ENCODE measurements at regions not wholly inside any gene's neighbourhood (a gene's known extent, or its start where the extent isn't known, plus 50 kb on each side); places are given as distances from the start of the nearest gene placed in this dataset.

DNA sequence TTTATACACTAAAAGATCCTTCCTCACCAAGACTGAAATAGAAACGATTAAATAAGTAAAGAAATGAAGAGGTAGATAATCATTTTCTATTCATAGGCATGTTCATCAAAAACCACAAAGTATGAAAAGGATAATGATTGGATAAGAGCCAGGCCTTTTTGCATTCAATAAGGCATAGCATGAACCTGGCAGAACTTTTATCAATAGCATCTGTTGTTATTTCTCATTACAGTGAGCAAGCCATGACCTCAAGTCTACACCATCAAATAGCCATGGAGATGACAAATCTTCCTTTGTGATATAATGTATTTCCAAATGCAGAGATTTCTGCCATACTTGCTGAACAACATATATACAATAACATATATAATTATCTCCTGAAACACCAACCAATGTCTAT, 206.0 kb upstream of the SLC7A11 start:
- TF ChIP-seq POLR2A (IDR thresholded peaks at IDR 0.05; ENCODE audit: low read length) (no peak), GATA1 (IDR thresholded peaks at IDR 0.05; ENCODE audit: low read depth, low read length) (no peak)
